Stimulated activated CD8-positive, alpha-beta memory T cell treated with anti-CD3 and anti-CD28 coated beads, Interleukin-15, amount 100 ng/mL, for 24 hours (primary cell): ENCODE measurements at regions not wholly inside any gene's neighbourhood (a gene's known extent, or its start where the extent isn't known, plus 50 kb on each side); places are given as distances from the start of the nearest gene placed in this dataset.

ENCODE experiments used
- DNase-seq: peaks from one replicate; pipeline ENCODE4 v3.0.0-alpha.2; 2020; ENCODE audit warnings: low read depth

- no peak for DNase-seq
These were observed 98.6 kb upstream of the PMFBP1 start for GRCh38 chr16:72270531-72270930.

GRCh38 chr16:72266836-72267235, 94.9 kb upstream of the PMFBP1 start:
- DNase-seq: no peak

GRCh38 chr16:72264771-72265170, 92.8 kb upstream of the PMFBP1 start:
- DNase-seq: no peak

GRCh38 chr16:72262711-72263110, 90.8 kb upstream of the PMFBP1 start:
- no peak for DNase-seq

- DNase-seq: no peak
These were observed 89.2 kb upstream of the PMFBP1 start for GRCh38 chr16:72261127-72261526.

- DNase-seq: no peak
These were observed 84.6 kb upstream of the PMFBP1 start for GRCh38 chr16:72256398-72257066.

GRCh38 chr16:72255786-72256185, 83.8 kb upstream of the PMFBP1 start:
- no peak for DNase-seq

- no peak for DNase-seq
These were observed 75.9 kb upstream of the PMFBP1 start for GRCh38 chr16:72247821-72248253.

- no peak for DNase-seq
These were observed 74.5 kb upstream of the PMFBP1 start for GRCh38 chr16:72246423-72246822.

GRCh38 chr16:72244853-72245252, 72.9 kb upstream of the PMFBP1 start:
- no peak for DNase-seq

GRCh38 chr16:72243621-72244020, 71.7 kb upstream of the PMFBP1 start:
- DNase-seq: no peak

- no peak for DNase-seq
These were observed 70.8 kb upstream of the PMFBP1 start for GRCh38 chr16:72242757-72243156.

GRCh38 chr16:72241930-72242329, 70.0 kb upstream of the PMFBP1 start:
- no peak for DNase-seq

- no peak for DNase-seq
These were observed 69.1 kb upstream of the PMFBP1 start for GRCh38 chr16:72241008-72241407.

- DNase-seq: no peak
These were observed 68.5 kb upstream of the PMFBP1 start for GRCh38 chr16:72240466-72240865.

- DNase-seq: no peak
These were observed 64.9 kb upstream of the PMFBP1 start for GRCh38 chr16:72236866-72237265.

- no peak for DNase-seq
These were observed 62.4 kb upstream of the PMFBP1 start for GRCh38 chr16:72234387-72234786.

- DNase-seq: no peak
These were observed 56.1 kb upstream of the PMFBP1 start for GRCh38 chr16:72228014-72228413.

GRCh38 chr16:72226136-72226535, 54.2 kb upstream of the PMFBP1 start:
- DNase-seq: no peak

GRCh38 chr16:72224260-72224768, 52.4 kb upstream of the PMFBP1 start:
- DNase-seq: no peak

GRCh38 chr16:72222503-72222902, 50.5 kb upstream of the PMFBP1 start:
- no peak for DNase-seq
